ENCODE measurements at regions not wholly inside any gene's neighbourhood (a gene's known extent, or its start where the extent isn't known, plus 50 kb on each side); places are given as distances from the start of the nearest gene placed in this dataset.

DNA sequence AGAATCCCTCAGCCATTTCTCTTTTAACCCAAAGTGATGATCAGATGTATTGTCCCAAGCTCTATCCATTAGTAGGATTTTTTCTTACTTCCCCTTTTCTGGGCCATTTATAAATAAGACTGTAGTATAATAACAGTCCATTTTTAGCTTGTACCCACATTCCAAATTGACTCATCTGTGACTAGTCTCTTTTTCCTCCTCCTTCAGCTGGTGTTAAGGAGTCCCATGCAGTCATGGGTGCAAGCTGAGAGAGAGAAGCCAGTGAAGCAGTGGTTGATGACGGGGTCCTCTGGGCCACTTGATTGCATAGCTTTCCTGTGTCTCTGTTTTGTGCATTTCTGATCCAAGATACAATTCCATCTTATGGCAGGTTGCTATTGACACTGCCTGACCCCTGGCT is 476.0 kb upstream of the CD180 start:
- TF ChIP-seq, protein P1, sequence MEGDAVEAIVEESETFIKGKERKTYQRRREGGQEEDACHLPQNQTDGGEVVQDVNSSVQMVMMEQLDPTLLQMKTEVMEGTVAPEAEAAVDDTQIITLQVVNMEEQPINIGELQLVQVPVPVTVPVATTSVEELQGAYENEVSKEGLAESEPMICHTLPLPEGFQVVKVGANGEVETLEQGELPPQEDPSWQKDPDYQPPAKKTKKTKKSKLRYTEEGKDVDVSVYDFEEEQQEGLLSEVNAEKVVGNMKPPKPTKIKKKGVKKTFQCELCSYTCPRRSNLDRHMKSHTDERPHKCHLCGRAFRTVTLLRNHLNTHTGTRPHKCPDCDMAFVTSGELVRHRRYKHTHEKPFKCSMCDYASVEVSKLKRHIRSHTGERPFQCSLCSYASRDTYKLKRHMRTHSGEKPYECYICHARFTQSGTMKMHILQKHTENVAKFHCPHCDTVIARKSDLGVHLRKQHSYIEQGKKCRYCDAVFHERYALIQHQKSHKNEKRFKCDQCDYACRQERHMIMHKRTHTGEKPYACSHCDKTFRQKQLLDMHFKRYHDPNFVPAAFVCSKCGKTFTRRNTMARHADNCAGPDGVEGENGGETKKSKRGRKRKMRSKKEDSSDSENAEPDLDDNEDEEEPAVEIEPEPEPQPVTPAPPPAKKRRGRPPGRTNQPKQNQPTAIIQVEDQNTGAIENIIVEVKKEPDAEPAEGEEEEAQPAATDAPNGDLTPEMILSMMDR (IDR thresholded peaks at IDR 0.05; ENCODE audit: insufficient read depth, low read length, poor library complexity, severe bottlenecking) = no peak
- no peak for TF ChIP-seq EZH2phosphoT487 (conservative IDR thresholded peaks at IDR 0.05; ENCODE audit: low read length)
